MCF 10A (cell line): ENCODE measurements at regions not wholly inside any gene's neighbourhood (a gene's known extent, or its start where the extent isn't known, plus 50 kb on each side); places are given as distances from the start of the nearest gene placed in this dataset.

ENCODE experiments used
- BruUV-seq: library from RNA; stranded (reverse); fragments of 400-500 nt; replicated peaks from 2 replicates; lab custom pipeline; 2021; lab: Mats Ljungman, UMichigan
- CTCF ChIA-PET: fragments of 300-600 bp; sonication (Branson Sonifier 250); formaldehyde crosslinking; extraction: SDS; loops from one replicate; lab custom pipeline; 2021; ENCODE audit warnings: antibody characterized with exemption, inconsistent platforms; lab: Yijun Ruan, JAX
- POLR2A ChIA-PET: fragments of 300-600, 350-650 bp; sonication (Branson Sonifier 250); formaldehyde crosslinking; extraction: SDS; loops from one replicate; lab custom pipeline; 2020; ENCODE audit warnings: antibody characterized with exemption, inconsistent platforms; lab: Yijun Ruan, JAX
- DNase-seq: peaks from one replicate; pipeline ENCODE4 v3.0.0-alpha.2; 2018; ENCODE audit not compliant: unreplicated experiment
- H3K27ac Mint-ChIP-seq: one replicate; pipeline ENCODE4 v1.8.0; 2022; ENCODE audit warnings: mild to moderate bottlenecking, low read depth, mixed read lengths; ENCODE audit not compliant: unreplicated experiment
- H3K27me3 Mint-ChIP-seq: one replicate; pipeline ENCODE4 v1.8.0; 2022; ENCODE audit warnings: mixed read lengths; ENCODE audit not compliant: insufficient read depth, unreplicated experiment
- H3K36me3 Mint-ChIP-seq: one replicate; pipeline ENCODE4 v1.8.0; 2022; ENCODE audit warnings: mild to moderate bottlenecking, moderate library complexity, mixed read lengths; ENCODE audit not compliant: insufficient read depth, unreplicated experiment
- H3K4me1 Mint-ChIP-seq: one replicate; pipeline ENCODE4 v1.8.0; 2022; ENCODE audit warnings: mixed read lengths; ENCODE audit not compliant: insufficient read depth, unreplicated experiment
- H3K4me3 Mint-ChIP-seq: one replicate; pipeline ENCODE4 v1.8.0; 2022; ENCODE audit warnings: mild to moderate bottlenecking, moderate library complexity, mixed read lengths; ENCODE audit not compliant: unreplicated experiment
- H3K9me3 Mint-ChIP-seq: one replicate; pipeline ENCODE4 v1.8.0; 2022; ENCODE audit warnings: mixed read lengths; ENCODE audit not compliant: unreplicated experiment
- CTCF ChIP-seq: fragments of 200-600 bp; IDR thresholded peaks from one replicate; pipeline ENCODE4 v1.8.0; 2022; ENCODE audit warnings: antibody characterized with exemption, mild to moderate bottlenecking; ENCODE audit not compliant: unreplicated experiment
- intact Hi-C: fragments of 100-400 bp; cut with micrococcal nuclease; formaldehyde crosslinking; loops from 2 replicates; pipeline ENCODE4 v1.14.1; 2022

- intact Hi-C loops: loop anchor here (5.0 kb wide), 1 partner anchor 362 kb away; no protein-coding TSS in a partner anchor
- ChIA-PET CTCF (interaction anchor here (0.5 to 2.3 kb wide), 19 partner anchors 10 to 1435 kb away, joined by 3 to 13 read pairs (median 3); partner anchors contain the start of gene GRM7), POLR2A (interaction anchor here (0.5 to 0.7 kb wide), 2 partner anchors 12 to 855 kb away, joined by 3 read pairs; no protein-coding TSS in a partner anchor)
- Mint-ChIP-seq H3K27ac (no peak overlapping the region), H3K36me3 (no peaks in the 10 kb centered on the region), H3K4me3 (no peak overlapping the region), H3K9me3 (no peaks in the 10 kb centered on the region), H3K4me1 (peaks cover 16% of the 10 kb centered on the region), H3K27me3 (peaks cover 11% of the 10 kb centered on the region)
- no peak for DNase-seq
- no peak for TF ChIP-seq CTCF
- no TSS peak for BruUV-seq
Observed at GRCh38 chr3:5425371-5425770, 237.9 kb downstream of the EDEM1 start.

- no peak overlapping the region for H3K4me3 Mint-ChIP-seq
- peaks cover 16% of the 10 kb centered on the region for H3K4me1 Mint-ChIP-seq
- H3K9me3 Mint-ChIP-seq: no peaks in the 10 kb centered on the region
- TF ChIP-seq CTCF: peak; percentile 88
- ChIA-PET CTCF (interaction anchor here (0.5 to 2.3 kb wide), 35 partner anchors 9 to 1389 kb away, joined by 3 to 13 read pairs (median 3); no protein-coding TSS in a partner anchor), POLR2A (no interaction called here)
- no peaks in the 10 kb centered on the region for H3K36me3 Mint-ChIP-seq
- intact Hi-C loops: loop anchor here (1.0 to 5.0 kb wide), 2 partner anchors 361 to 1373 kb away; no protein-coding TSS in a partner anchor
- BruUV-seq: no TSS peak
- DNase-seq: peak; percentile 77
- H3K27ac Mint-ChIP-seq: no peak overlapping the region
- H3K27me3 Mint-ChIP-seq: peaks cover 11% of the 10 kb centered on the region
Observed at GRCh38 chr3:5426094-5426883, 238.8 kb downstream of the EDEM1 start.

- no peak for DNase-seq
- no peak for TF ChIP-seq CTCF
- no peak overlapping the region for H3K4me3 Mint-ChIP-seq
- ChIA-PET POLR2A (no interaction called here), CTCF (interaction anchor here (0.6 to 2.3 kb wide), 27 partner anchors 10 to 1472 kb away, joined by 3 to 13 read pairs (median 3); no protein-coding TSS in a partner anchor)
- no peak overlapping the region for H3K27ac Mint-ChIP-seq
- peaks cover 11% of the 10 kb centered on the region for H3K27me3 Mint-ChIP-seq
- no peaks in the 10 kb centered on the region for H3K36me3 Mint-ChIP-seq
- intact Hi-C loops: loop anchor here (5.0 kb wide), 1 partner anchor 360 kb away; no protein-coding TSS in a partner anchor
- H3K9me3 Mint-ChIP-seq: no peaks in the 10 kb centered on the region
- BruUV-seq: no TSS peak
- peaks cover 16% of the 10 kb centered on the region for H3K4me1 Mint-ChIP-seq
Observed at GRCh38 chr3:5427021-5427420, 239.5 kb downstream of the EDEM1 start.

- ChIA-PET POLR2A (no interaction called here), CTCF (interaction anchor here (0.5 to 1.3 kb wide), 12 partner anchors 15 to 1471 kb away, joined by 3 to 6 read pairs (median 4); no protein-coding TSS in a partner anchor)
- no TSS peak for BruUV-seq
- no peak for DNase-seq
- Mint-ChIP-seq H3K36me3 (no peaks in the 10 kb centered on the region), H3K9me3 (no peaks in the 10 kb centered on the region), H3K4me1 (peaks cover 16% of the 10 kb centered on the region), H3K27me3 (peaks cover 11% of the 10 kb centered on the region), H3K4me3 (no peak overlapping the region), H3K27ac (no peak overlapping the region)
- TF ChIP-seq CTCF: no peak
- intact Hi-C loops: loop anchor here (5.0 kb wide), 1 partner anchor 359 kb away; no protein-coding TSS in a partner anchor
Observed at GRCh38 chr3:5427938-5428337, 240.4 kb downstream of the EDEM1 start.
